ENCODE measurements at regions not wholly inside any gene's neighbourhood (a gene's known extent, or its start where the extent isn't known, plus 50 kb on each side); places are given as distances from the start of the nearest gene placed in this dataset.
"Not testable (repeated sequence)": the region's sequence is repeated elsewhere in the genome, so short reads cannot be mapped to it uniquely, and the experiment has no call there.

- H3K4me1 ChIP-seq (ENCODE audit: low read depth): peaks cover 4% of the 10 kb centered on the region
- no peak overlapping the region for H3K27ac ChIP-seq
- H3K36me3 ChIP-seq: no peaks in the 10 kb centered on the region
- H3K4me3 ChIP-seq: no peak overlapping the region
- H3K9me3 ChIP-seq (ENCODE audit: low read depth): no peaks in the 10 kb centered on the region
- TF ChIP-seq, protein P1, sequence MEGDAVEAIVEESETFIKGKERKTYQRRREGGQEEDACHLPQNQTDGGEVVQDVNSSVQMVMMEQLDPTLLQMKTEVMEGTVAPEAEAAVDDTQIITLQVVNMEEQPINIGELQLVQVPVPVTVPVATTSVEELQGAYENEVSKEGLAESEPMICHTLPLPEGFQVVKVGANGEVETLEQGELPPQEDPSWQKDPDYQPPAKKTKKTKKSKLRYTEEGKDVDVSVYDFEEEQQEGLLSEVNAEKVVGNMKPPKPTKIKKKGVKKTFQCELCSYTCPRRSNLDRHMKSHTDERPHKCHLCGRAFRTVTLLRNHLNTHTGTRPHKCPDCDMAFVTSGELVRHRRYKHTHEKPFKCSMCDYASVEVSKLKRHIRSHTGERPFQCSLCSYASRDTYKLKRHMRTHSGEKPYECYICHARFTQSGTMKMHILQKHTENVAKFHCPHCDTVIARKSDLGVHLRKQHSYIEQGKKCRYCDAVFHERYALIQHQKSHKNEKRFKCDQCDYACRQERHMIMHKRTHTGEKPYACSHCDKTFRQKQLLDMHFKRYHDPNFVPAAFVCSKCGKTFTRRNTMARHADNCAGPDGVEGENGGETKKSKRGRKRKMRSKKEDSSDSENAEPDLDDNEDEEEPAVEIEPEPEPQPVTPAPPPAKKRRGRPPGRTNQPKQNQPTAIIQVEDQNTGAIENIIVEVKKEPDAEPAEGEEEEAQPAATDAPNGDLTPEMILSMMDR (IDR thresholded peaks at IDR 0.05; ENCODE audit: low read depth, low read length): no peak
- no peak for DNase-seq (ENCODE audit: low read depth in 1 of 2, low spot score in 1 of 2)
- no peaks in the 10 kb centered on the region for H3K27me3 ChIP-seq
Observed at GRCh38 chr3:152148579-152148978, 120.2 kb upstream of the MBNL1 start.

DNA sequence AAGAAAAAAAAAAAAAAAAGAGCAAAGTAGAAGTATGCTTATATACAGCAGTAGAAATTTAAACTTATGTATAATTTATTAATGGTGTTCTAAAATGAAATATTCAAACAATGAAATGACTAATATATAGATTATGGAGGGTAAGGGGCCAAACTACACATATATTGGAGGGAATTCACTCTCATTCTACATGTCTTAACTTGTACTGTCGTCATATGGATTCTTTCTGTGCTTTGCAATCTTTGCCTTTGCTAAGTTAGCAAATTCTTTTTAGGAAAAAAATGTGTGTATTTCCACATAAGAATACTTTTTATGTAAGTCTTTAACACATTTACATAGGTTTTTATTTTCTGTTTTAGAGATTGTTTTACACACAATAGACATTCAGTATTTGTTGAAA is 118.9 kb upstream of the MBNL1 start:
- no peak overlapping the region for H3K4me3 ChIP-seq

DNA sequence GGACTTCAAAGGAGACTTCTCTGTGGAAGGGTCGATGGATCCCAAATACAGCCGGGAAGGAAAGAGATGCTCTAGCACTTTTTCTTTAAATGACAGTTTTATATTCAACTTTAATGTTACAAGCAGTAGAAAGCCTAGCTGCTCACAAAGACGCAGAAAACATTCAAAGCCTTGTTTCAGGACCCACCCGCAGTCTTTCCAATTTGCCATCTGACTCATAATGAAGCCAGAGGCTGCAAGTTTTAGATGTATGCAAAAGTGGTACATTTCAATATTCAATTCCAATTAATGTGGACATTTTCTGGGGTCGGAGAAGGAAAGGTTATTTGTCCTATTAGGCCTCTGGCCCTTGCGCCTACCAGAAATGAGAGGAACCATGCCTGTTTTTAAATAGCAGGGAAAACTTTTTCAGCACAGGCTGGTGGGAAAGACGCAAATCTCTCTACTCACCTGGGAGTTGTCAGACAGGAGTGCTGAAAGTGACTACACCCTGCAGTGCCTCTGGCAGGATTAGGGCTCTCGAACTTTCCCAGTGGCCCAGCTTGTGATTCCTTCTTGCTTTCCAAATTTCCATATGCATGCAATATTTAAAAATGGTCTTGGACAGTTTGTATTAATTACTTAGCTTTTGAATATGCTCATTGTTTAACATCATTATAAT is 117.4 kb upstream of the MBNL1 start:
- Histone ChIP-seq H3K9me3 (ENCODE audit: low read depth) (no peaks in the 10 kb centered on the region), H3K4me3 (no peak overlapping the region), H3K4me1 (ENCODE audit: low read depth) (peaks cover 4% of the 10 kb centered on the region), H3K27me3 (no peaks in the 10 kb centered on the region), H3K27ac (peak overlapping the region; percentile 5), H3K36me3 (no peaks in the 10 kb centered on the region)
- TF ChIP-seq, protein P1 (IDR thresholded peaks at IDR 0.05; ENCODE audit: low read depth, low read length): no peak
- peak in 1 of 2 donors; percentile 27 for DNase-seq (ENCODE audit: low read depth in 1 of 2, low spot score in 1 of 2)

More for the DNA sequence above, 118.9 kb upstream of the MBNL1 start:
- H3K27ac ChIP-seq: no peak overlapping the region
- peak in 1 of 2 donors; percentile 19 for DNase-seq (ENCODE audit: low read depth in 1 of 2, low spot score in 1 of 2)
- H3K27me3 ChIP-seq: no peaks in the 10 kb centered on the region
- no peaks in the 10 kb centered on the region for H3K36me3 ChIP-seq
- no peaks in the 10 kb centered on the region for H3K9me3 ChIP-seq (ENCODE audit: low read depth)
- H3K4me1 ChIP-seq (ENCODE audit: low read depth): peaks cover 4% of the 10 kb centered on the region
- TF ChIP-seq, protein P1 (IDR thresholded peaks at IDR 0.05; ENCODE audit: low read depth, low read length): no peak

- H3K4me3 ChIP-seq; DNase-seq (ENCODE audit: low read depth in 1 of 2, low spot score in 1 of 2); H3K27me3 ChIP-seq; H3K27ac ChIP-seq; H3K9me3 ChIP-seq (ENCODE audit: low read depth); H3K36me3 ChIP-seq: not testable (repeated sequence)
- peaks cover 11% of the 10 kb centered on the region for H3K4me1 ChIP-seq (ENCODE audit: low read depth)
Observed at GRCh38 chr3:152151877-152152765, 116.6 kb upstream of the MBNL1 start.

GRCh38 chr3:152153115-152153514 is 115.6 kb upstream of the MBNL1 start:
- DNase-seq (ENCODE audit: low read depth in 1 of 2, low spot score in 1 of 2); H3K27ac ChIP-seq; H3K36me3 ChIP-seq; H3K9me3 ChIP-seq (ENCODE audit: low read depth); H3K4me3 ChIP-seq; H3K27me3 ChIP-seq: not testable (repeated sequence)
- H3K4me1 ChIP-seq (ENCODE audit: low read depth): peaks cover 17% of the 10 kb centered on the region

GRCh38 chr3:152155246-152156020 is 113.3 kb upstream of the MBNL1 start:
- TF ChIP-seq, protein P1 (IDR thresholded peaks at IDR 0.05; ENCODE audit: low read depth, low read length): no peak
- DNase-seq (ENCODE audit: low read depth in 1 of 2, low spot score in 1 of 2): peak in 1 of 2 donors; percentile 7
- Histone ChIP-seq H3K4me1 (ENCODE audit: low read depth) (peaks cover 17% of the 10 kb centered on the region), H3K27me3 (no peaks in the 10 kb centered on the region), H3K9me3 (ENCODE audit: low read depth) (no peaks in the 10 kb centered on the region), H3K4me3 (no peak overlapping the region), H3K27ac (no peak overlapping the region), H3K36me3 (no peaks in the 10 kb centered on the region)

Data from cardiac muscle cell (in vitro differentiated cells and primary cell).